Glutamatergic neuron (in vitro differentiated cells): ENCODE measurements at regions not wholly inside any gene's neighbourhood (a gene's known extent, or its start where the extent isn't known, plus 50 kb on each side); places are given as distances from the start of the nearest gene placed in this dataset.
"Not testable (repeated sequence)": the region's sequence is repeated elsewhere in the genome, so short reads cannot be mapped to it uniquely, and the experiment has no call there.

Source experiments
- DNase-seq: peaks from one replicate; pipeline ENCODE4 v3.0.0; 2022
- H3K27ac Mint-ChIP-seq: one replicate; pipeline ENCODE4 v1.8.0; 2020; ENCODE audit warnings: mild to moderate bottlenecking, mixed read lengths, inconsistent platforms; ENCODE audit not compliant: unreplicated experiment
- H3K27me3 Mint-ChIP-seq: one replicate; pipeline ENCODE4 v1.8.0; 2020; ENCODE audit warnings: mild to moderate bottlenecking, moderate library complexity, mixed read lengths, inconsistent platforms; ENCODE audit not compliant: unreplicated experiment
- H3K36me3 Mint-ChIP-seq: one replicate; pipeline ENCODE4 v1.8.0; 2020; ENCODE audit warnings: mild to moderate bottlenecking, mixed read lengths, inconsistent platforms; ENCODE audit not compliant: unreplicated experiment
- H3K4me1 Mint-ChIP-seq: one replicate; pipeline ENCODE4 v1.8.0; 2020; ENCODE audit warnings: mild to moderate bottlenecking, low read depth, mixed read lengths, inconsistent platforms; ENCODE audit not compliant: unreplicated experiment
- H3K4me3 Mint-ChIP-seq: one replicate; pipeline ENCODE4 v1.8.0; 2020; ENCODE audit warnings: mild to moderate bottlenecking, mixed read lengths, inconsistent platforms; ENCODE audit not compliant: unreplicated experiment
- H3K9me3 Mint-ChIP-seq: one replicate; pipeline ENCODE4 v1.8.0; 2020; ENCODE audit warnings: mild to moderate bottlenecking, moderate library complexity, mixed read lengths, inconsistent platforms; ENCODE audit not compliant: unreplicated experiment
- CTCF ChIP-seq: fragments of 200-600 bp; sonication (generic); IDR thresholded peaks from one replicate; pipeline ENCODE4 v1.5.0; 2021; ENCODE audit not compliant: partially characterized antibody, unreplicated experiment

- no peak for TF ChIP-seq CTCF
- no peak overlapping the region for H3K27ac Mint-ChIP-seq
- no peaks in the 10 kb centered on the region for H3K27me3 Mint-ChIP-seq
These were observed 295.9 kb downstream of the SUCLA2 start for GRCh38 chr13:47705185-47705584.

GRCh38 chr13:47696674-47697073 is 304.4 kb downstream of the SUCLA2 start:
- Mint-ChIP-seq H3K9me3 (no peaks in the 10 kb centered on the region), H3K36me3 (no peaks in the 10 kb centered on the region), H3K4me1 (no peaks in the 10 kb centered on the region), H3K27me3 (no peaks in the 10 kb centered on the region), H3K4me3 (no peak overlapping the region), H3K27ac (no peak overlapping the region)
- DNase-seq = no peak
- TF ChIP-seq CTCF = no peak

More at GRCh38 chr13:47705185-47705584, 295.9 kb downstream of the SUCLA2 start:
- Mint-ChIP-seq H3K4me1 (no peaks in the 10 kb centered on the region), H3K9me3 (no peaks in the 10 kb centered on the region), H3K36me3 (no peaks in the 10 kb centered on the region), H3K4me3 (no peak overlapping the region)
- DNase-seq = no peak

- Mint-ChIP-seq H3K27me3 (peaks cover 1% of the 10 kb centered on the region), H3K4me3 (no peak overlapping the region), H3K9me3 (no peaks in the 10 kb centered on the region), H3K27ac (no peak overlapping the region), H3K36me3 (no peaks in the 10 kb centered on the region), H3K4me1 (no peaks in the 10 kb centered on the region)
- no peak for DNase-seq
- no peak for TF ChIP-seq CTCF
These were observed 313.5 kb downstream of the SUCLA2 start for GRCh38 chr13:47687577-47687976.

- not testable (repeated sequence) for H3K4me1 Mint-ChIP-seq
These were observed 315.9 kb downstream of the SUCLA2 start for GRCh38 chr13:47685156-47685555.

GRCh38 chr13:47680748-47681147 is 320.3 kb downstream of the SUCLA2 start:
- no peaks in the 10 kb centered on the region for H3K9me3 Mint-ChIP-seq
- H3K4me1 Mint-ChIP-seq = no peaks in the 10 kb centered on the region
- H3K4me3 Mint-ChIP-seq = no peak overlapping the region
- DNase-seq = no peak
- no peaks in the 10 kb centered on the region for H3K36me3 Mint-ChIP-seq
- no peak overlapping the region for H3K27ac Mint-ChIP-seq
- TF ChIP-seq CTCF = no peak
- H3K27me3 Mint-ChIP-seq = no peaks in the 10 kb centered on the region

More at GRCh38 chr13:47685156-47685555, 315.9 kb downstream of the SUCLA2 start:
- not testable (repeated sequence) for H3K36me3 Mint-ChIP-seq, H3K27me3 Mint-ChIP-seq, H3K4me3 Mint-ChIP-seq, H3K9me3 Mint-ChIP-seq, H3K27ac Mint-ChIP-seq, DNase-seq

GRCh38 chr13:47679401-47679800 is 321.7 kb downstream of the SUCLA2 start:
- no peak for TF ChIP-seq CTCF
- H3K4me1 Mint-ChIP-seq = no peaks in the 10 kb centered on the region

More at GRCh38 chr13:47679401-47679800, 321.7 kb downstream of the SUCLA2 start:
- no peaks in the 10 kb centered on the region for H3K9me3 Mint-ChIP-seq
- H3K27ac Mint-ChIP-seq = no peak overlapping the region
- H3K27me3 Mint-ChIP-seq = no peaks in the 10 kb centered on the region
- no peak overlapping the region for H3K4me3 Mint-ChIP-seq
- no peaks in the 10 kb centered on the region for H3K36me3 Mint-ChIP-seq
- no peak for DNase-seq
